Lung microvascular endothelial cell (primary cell): ENCODE measurements at regions not wholly inside any gene's neighbourhood (a gene's known extent, or its start where the extent isn't known, plus 50 kb on each side); places are given as distances from the start of the nearest gene placed in this dataset.

ENCODE experiments used
- DNase-seq, 2 donors: peaks; one replicate each; pipeline versions ENCODE4 v3.0.0 to v3.0.0-alpha.2; 2010; ENCODE audit warnings: low read depth in 2 of 2

DNA sequence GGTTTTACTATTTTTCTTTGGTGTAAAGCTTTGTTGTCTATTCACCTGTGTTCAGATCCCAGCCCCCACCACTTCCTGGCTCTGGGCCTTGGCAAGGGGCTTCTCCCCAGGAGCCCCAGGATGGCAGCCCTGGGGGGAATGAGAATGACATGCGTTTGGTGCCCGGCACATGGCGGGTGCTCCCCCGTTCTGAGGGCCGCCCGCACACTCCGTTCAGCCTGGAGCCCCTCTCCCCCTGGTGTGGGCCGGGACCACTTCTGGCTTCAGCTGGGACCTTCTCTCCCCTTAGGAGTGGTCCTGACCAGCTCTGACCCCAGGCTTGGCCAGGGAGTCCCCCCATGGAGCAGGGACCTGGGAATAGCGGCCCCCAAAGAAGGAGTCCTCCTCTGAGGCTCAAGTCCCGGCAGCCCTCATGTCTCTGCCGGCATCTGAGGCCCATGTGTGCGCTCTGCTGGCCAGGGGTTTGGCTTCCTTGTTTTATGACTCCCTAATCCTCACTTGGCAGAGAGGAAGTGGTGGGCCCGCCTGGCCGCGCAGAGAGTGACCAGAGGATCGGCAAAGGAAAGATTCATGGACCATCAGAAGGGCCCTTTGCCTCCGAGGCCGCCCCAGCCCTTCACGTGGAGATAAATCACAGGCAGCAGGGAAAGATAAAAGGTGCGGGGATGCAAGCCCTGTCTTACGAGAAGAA, 57.0 kb upstream of the LMX1B start:
- no peak for DNase-seq

DNA sequence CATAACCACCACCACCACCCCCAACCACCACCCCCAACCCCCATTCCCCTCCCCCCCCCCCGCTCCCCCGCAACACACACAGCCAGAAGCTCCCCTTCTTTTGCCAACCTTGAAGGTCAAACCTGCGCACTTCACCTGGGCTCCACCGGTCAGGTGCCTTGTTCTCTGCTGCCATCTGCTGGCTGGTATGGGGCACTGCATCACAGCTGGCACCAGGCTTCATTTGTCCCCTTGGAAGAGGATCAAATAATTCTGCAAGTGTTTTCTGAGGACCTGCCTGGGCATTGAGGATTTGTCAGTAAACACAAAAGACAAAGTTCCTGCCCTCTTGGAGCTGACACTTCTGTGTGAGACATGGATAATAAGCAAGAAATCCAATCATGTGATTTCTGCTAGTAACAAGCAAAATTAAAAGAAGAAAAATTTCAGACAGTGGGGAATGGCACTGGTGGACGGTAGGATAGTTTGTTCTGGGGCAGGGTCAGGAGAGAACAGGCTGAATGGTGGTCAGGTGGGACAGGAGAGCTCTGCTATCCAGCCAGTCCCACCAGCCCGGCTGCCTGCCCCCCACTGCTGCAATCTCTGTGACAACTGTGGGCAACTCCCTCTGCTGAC, 55.6 kb upstream of the LMX1B start:
- DNase-seq = peak; percentile 35 to 63

DNA sequence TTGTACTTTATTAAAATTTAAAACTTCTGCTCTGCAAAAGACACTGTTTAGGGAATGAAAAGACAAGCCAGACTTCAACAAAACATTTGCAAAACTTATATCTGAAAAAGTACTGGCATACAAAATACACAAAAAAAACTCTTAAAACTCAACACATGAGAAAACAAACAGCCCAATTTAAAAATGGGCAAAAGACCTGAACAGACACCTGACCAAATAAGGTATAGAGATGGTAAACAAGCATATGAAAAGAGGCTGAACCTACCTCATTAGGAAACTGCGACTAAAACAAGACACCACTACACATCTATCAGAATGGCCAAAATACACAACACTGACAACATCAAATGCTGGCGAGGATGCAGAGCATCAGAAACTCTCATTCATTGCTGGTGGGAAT, 54.4 kb upstream of the LMX1B start:
- no peak for DNase-seq

DNA sequence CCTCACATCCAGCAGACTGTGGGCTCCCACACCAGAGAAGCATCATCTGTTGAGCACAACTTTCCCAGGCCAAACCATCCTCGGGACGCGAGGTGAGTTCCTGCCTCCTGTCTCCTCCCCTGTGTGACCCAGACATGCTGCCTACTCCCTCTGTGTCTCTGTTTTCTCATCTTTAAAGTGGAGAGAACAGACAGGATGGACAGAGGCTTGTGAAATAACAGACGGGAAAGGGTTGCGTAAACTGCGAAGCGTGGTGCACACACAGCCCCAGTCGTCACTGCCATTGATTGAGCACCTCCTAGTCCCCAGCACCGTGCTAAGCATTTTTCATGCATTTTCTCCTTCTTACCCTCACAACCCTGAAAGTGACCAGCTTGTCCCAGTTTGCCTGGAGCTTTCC, 52.1 kb upstream of the LMX1B start:
- DNase-seq = no peak

DNA sequence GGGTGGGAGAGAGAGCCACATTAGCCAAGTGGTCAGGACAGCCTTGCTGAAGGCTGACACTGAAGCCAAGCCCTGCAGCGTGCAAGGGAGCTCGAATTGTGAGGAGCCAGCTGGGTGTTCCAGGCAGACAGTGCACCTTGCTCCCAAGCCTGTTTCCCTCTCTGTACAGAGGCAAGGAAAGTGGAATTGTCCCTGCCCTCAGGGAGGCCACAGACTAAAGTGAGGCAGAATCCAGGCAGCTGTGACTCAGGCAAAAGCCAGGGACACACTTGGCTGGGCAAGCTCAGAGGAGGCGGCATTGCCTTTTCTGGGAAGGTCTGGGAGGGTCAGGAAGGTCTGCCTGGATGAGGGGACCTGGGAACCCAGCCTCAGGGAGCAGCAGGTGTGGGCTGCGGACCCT, 50.2 kb upstream of the LMX1B start:
- no peak for DNase-seq
